Astrocyte (in vitro differentiated cells and primary cell): ENCODE measurements at regions not wholly inside any gene's neighbourhood (a gene's known extent, or its start where the extent isn't known, plus 50 kb on each side); places are given as distances from the start of the nearest gene placed in this dataset.

Experiments
- DNase-seq: peaks from one replicate; pipeline ENCODE4 v3.0.0-alpha.2; 2010; ENCODE audit warnings: low read depth
- FAIRE-seq: peaks from 2 replicates; lab custom pipeline; 2011; peaks lifted over from hg19 to GRCh38; lab: Jason Lieb, UNC
- H2AFZ ChIP-seq: 2 replicates; pipeline ENCODE4 v1.6.0; 2012; ENCODE audit warnings: low read depth, low read length, inconsistent platforms
- H3K27ac ChIP-seq: 2 replicates; pipeline ENCODE4 v1.5.1; 2011; ENCODE audit warnings: low read depth, low read length, inconsistent platforms
- H3K27me3 ChIP-seq: 2 replicates; pipeline ENCODE4 v1.6.0; 2011; ENCODE audit warnings: low read length, inconsistent platforms; ENCODE audit not compliant: insufficient read depth
- H3K36me3 ChIP-seq: 2 replicates; pipeline ENCODE4 v1.5.1; 2011; ENCODE audit warnings: low read length, inconsistent platforms; ENCODE audit not compliant: insufficient read depth
- H3K4me1 ChIP-seq: 2 replicates; pipeline ENCODE4 v1.5.1; 2011; ENCODE audit warnings: low read length, inconsistent platforms; ENCODE audit not compliant: insufficient read depth
- H3K4me2 ChIP-seq: 2 replicates; pipeline ENCODE4 v1.6.0; 2012; ENCODE audit warnings: low read length, inconsistent platforms
- H3K4me3 ChIP-seq: 2 replicates; pipeline ENCODE4 v1.5.1; 2011; ENCODE audit warnings: low read depth, mild to moderate bottlenecking, low read length, inconsistent platforms; ENCODE audit not compliant: insufficient read depth
- H3K79me2 ChIP-seq: 2 replicates; pipeline ENCODE4 v1.6.0; 2012; ENCODE audit warnings: mild to moderate bottlenecking, low read length, inconsistent platforms; ENCODE audit not compliant: insufficient read depth
- H3K9ac ChIP-seq: 2 replicates; pipeline ENCODE4 v1.6.0; 2012; ENCODE audit warnings: mild to moderate bottlenecking, low read length, inconsistent platforms
- H3K9me3 ChIP-seq: 2 replicates; pipeline ENCODE4 v1.5.1; 2012; ENCODE audit warnings: low read depth, mild to moderate bottlenecking, low read length, inconsistent platforms; ENCODE audit not compliant: insufficient read depth
- H4K20me1 ChIP-seq: 2 replicates; pipeline ENCODE4 v1.6.0; 2012; ENCODE audit warnings: low read length, inconsistent platforms; ENCODE audit not compliant: insufficient read depth
- H3K27ac Mint-ChIP-seq: one replicate; pipeline ENCODE4 v1.8.0; 2021; ENCODE audit warnings: mild to moderate bottlenecking, mixed read lengths; ENCODE audit not compliant: unreplicated experiment
- H3K27me3 Mint-ChIP-seq: one replicate; pipeline ENCODE4 v1.8.0; 2021; ENCODE audit warnings: low read depth, mixed read lengths; ENCODE audit not compliant: unreplicated experiment
- H3K36me3 Mint-ChIP-seq: one replicate; pipeline ENCODE4 v1.8.0; 2021; ENCODE audit warnings: low read depth, mixed read lengths; ENCODE audit not compliant: unreplicated experiment
- H3K4me1 Mint-ChIP-seq: one replicate; pipeline ENCODE4 v1.8.0; 2021; ENCODE audit warnings: low read depth, mixed read lengths; ENCODE audit not compliant: unreplicated experiment
- H3K4me3 Mint-ChIP-seq: one replicate; pipeline ENCODE4 v1.8.0; 2021; ENCODE audit warnings: mild to moderate bottlenecking, moderate library complexity, mixed read lengths; ENCODE audit not compliant: unreplicated experiment
- H3K9me3 Mint-ChIP-seq: one replicate; pipeline ENCODE4 v1.8.0; 2021; ENCODE audit warnings: mild to moderate bottlenecking, mixed read lengths; ENCODE audit not compliant: unreplicated experiment
- EZH2 ChIP-seq: IDR thresholded peaks from 2 replicates; pipeline ENCODE4 v1.6.1; 2012; ENCODE audit warnings: mild to moderate bottlenecking, low read length, inconsistent platforms; ENCODE audit not compliant: insufficient read depth
- TF ChIP-seq, protein P1 (sequence below): IDR thresholded peaks from 2 replicates; pipeline ENCODE4 v1.5.1; 2011; ENCODE audit warnings: low read depth, mild to moderate bottlenecking, inconsistent platforms, low read length, moderate library complexity; ENCODE audit not compliant: insufficient read depth

GRCh38 chr7:13320333-13320732, 632.9 kb downstream of the ARL4A start:
- H3K27me3 Mint-ChIP-seq = no peaks in the 10 kb centered on the region
- H3K9me3 Mint-ChIP-seq = no peaks in the 10 kb centered on the region
- Histone ChIP-seq H3K4me1 (no peaks in the 10 kb centered on the region), H3K9me3 (no peaks in the 10 kb centered on the region), H4K20me1 (no peaks in the 10 kb centered on the region), H3K27me3 (no peaks in the 10 kb centered on the region), H3K4me3 (no peak overlapping the region), H2AFZ (no peak overlapping the region), H3K9ac (no peak overlapping the region), H3K36me3 (no peaks in the 10 kb centered on the region), H3K4me2 (no peak overlapping the region), H3K79me2 (no peaks in the 10 kb centered on the region), H3K27ac (no peak overlapping the region)
- no peak overlapping the region for H3K27ac Mint-ChIP-seq
- DNase-seq (no peak), FAIRE-seq (no peak)
- H3K4me1 Mint-ChIP-seq = no peaks in the 10 kb centered on the region
- H3K4me3 Mint-ChIP-seq = no peak overlapping the region
- TF ChIP-seq EZH2 = no peak
- TF ChIP-seq, protein P1, sequence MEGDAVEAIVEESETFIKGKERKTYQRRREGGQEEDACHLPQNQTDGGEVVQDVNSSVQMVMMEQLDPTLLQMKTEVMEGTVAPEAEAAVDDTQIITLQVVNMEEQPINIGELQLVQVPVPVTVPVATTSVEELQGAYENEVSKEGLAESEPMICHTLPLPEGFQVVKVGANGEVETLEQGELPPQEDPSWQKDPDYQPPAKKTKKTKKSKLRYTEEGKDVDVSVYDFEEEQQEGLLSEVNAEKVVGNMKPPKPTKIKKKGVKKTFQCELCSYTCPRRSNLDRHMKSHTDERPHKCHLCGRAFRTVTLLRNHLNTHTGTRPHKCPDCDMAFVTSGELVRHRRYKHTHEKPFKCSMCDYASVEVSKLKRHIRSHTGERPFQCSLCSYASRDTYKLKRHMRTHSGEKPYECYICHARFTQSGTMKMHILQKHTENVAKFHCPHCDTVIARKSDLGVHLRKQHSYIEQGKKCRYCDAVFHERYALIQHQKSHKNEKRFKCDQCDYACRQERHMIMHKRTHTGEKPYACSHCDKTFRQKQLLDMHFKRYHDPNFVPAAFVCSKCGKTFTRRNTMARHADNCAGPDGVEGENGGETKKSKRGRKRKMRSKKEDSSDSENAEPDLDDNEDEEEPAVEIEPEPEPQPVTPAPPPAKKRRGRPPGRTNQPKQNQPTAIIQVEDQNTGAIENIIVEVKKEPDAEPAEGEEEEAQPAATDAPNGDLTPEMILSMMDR = no peak
- H3K36me3 Mint-ChIP-seq = no peaks in the 10 kb centered on the region

DNA sequence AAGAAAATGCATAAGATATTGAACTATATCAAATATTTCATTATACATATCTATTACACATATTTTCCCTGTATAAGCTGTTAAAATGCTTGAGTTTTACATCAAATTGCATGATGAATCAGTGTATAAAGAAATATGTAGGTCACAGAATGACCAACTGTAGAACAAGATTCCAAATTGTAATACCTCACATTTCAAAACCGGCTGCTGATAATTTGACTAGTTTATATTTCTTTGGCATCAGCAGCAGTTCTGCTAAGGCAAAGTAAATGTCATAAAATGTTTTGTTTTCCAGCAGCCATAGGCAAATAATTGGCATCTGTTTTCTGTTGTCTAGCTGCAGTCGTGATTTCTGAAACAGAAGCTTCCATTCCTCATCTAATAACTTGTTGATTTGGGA, 633.9 kb downstream of the ARL4A start:
- Histone ChIP-seq H3K4me1 (no peaks in the 10 kb centered on the region), H3K27ac (no peak overlapping the region), H3K36me3 (no peaks in the 10 kb centered on the region), H2AFZ (no peak overlapping the region), H3K4me3 (no peak overlapping the region), H3K9me3 (no peaks in the 10 kb centered on the region), H3K9ac (no peak overlapping the region), H3K4me2 (no peak overlapping the region), H3K27me3 (no peaks in the 10 kb centered on the region), H4K20me1 (no peaks in the 10 kb centered on the region), H3K79me2 (no peaks in the 10 kb centered on the region)
- no peak overlapping the region for H3K27ac Mint-ChIP-seq
- TF ChIP-seq, protein P1 = no peak
- TF ChIP-seq EZH2 = no peak
- no peak overlapping the region for H3K4me3 Mint-ChIP-seq
- H3K36me3 Mint-ChIP-seq = no peaks in the 10 kb centered on the region
- DNase-seq (no peak), FAIRE-seq (no peak)
- H3K27me3 Mint-ChIP-seq = no peaks in the 10 kb centered on the region
- H3K9me3 Mint-ChIP-seq = no peaks in the 10 kb centered on the region
- no peaks in the 10 kb centered on the region for H3K4me1 Mint-ChIP-seq

DNA sequence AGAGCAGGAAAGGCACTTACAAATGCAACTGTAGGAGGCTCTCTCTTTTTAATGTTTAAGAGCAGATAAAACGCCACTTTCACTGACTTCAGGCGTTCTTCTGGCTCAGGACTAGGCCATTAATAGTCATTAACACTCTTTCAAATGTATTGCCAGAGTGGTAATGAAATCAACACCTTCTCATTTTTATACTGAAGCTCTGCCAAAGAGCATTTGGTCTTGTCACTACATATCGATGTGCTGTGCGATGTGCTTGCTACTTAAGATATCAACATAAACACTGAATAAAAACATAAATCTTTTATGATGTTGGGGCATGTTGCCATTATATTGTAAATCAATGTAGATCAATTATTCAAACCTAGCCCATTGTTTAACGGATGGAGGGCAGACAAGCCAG, 634.7 kb downstream of the ARL4A start:
- DNase-seq (no peak), FAIRE-seq (no peak)
- no peak overlapping the region for H3K4me3 ChIP-seq
- H3K36me3 ChIP-seq = no peaks in the 10 kb centered on the region
- Mint-ChIP-seq H3K27me3 (no peaks in the 10 kb centered on the region), H3K9me3 (no peaks in the 10 kb centered on the region), H3K27ac (no peak overlapping the region), H3K4me3 (no peak overlapping the region), H3K4me1 (no peaks in the 10 kb centered on the region), H3K36me3 (no peaks in the 10 kb centered on the region)
- no peak overlapping the region for H3K27ac ChIP-seq
- no peaks in the 10 kb centered on the region for H3K27me3 ChIP-seq
- no peaks in the 10 kb centered on the region for H4K20me1 ChIP-seq
- TF ChIP-seq, protein P1 = no peak
- TF ChIP-seq EZH2 = no peak
- no peaks in the 10 kb centered on the region for H3K79me2 ChIP-seq
- H2AFZ ChIP-seq = no peak overlapping the region
- H3K9ac ChIP-seq = no peak overlapping the region
- H3K4me2 ChIP-seq = no peak overlapping the region
- H3K9me3 ChIP-seq = no peaks in the 10 kb centered on the region
- H3K4me1 ChIP-seq = no peaks in the 10 kb centered on the region
